ENCODE measurements at regions not wholly inside any gene's neighbourhood (a gene's known extent, or its start where the extent isn't known, plus 50 kb on each side); places are given as distances from the start of the nearest gene placed in this dataset.
A peak's percentile ranks its signal among the peaks of the same experiment; 100 is the strongest.

- DNase-seq (ENCODE audit: low read depth): no peak
Measured at GRCh38 chr16:79497606-79498350, 102.8 kb downstream of the MAF start.

GRCh38 chr16:79493911-79494310, 106.6 kb downstream of the MAF start:
- no peak for DNase-seq (ENCODE audit: low read depth)

- DNase-seq (ENCODE audit: low read depth): no peak
Measured at GRCh38 chr16:79492036-79492435, 108.5 kb downstream of the MAF start.

- DNase-seq (ENCODE audit: low read depth): no peak
Measured at GRCh38 chr16:79485020-79485419, 115.5 kb downstream of the MAF start.

- DNase-seq (ENCODE audit: low read depth): no peak
Measured at GRCh38 chr16:79484237-79484636, 116.3 kb downstream of the MAF start.

GRCh38 chr16:79483336-79483735, 117.2 kb downstream of the MAF start:
- DNase-seq (ENCODE audit: low read depth): no peak

- DNase-seq (ENCODE audit: low read depth): no peak
Measured at GRCh38 chr16:79482011-79482410, 118.5 kb downstream of the MAF start.

- DNase-seq (ENCODE audit: low read depth): no peak
Measured at GRCh38 chr16:79480929-79481328, 119.6 kb downstream of the MAF start.

GRCh38 chr16:79480056-79480455, 120.5 kb downstream of the MAF start:
- DNase-seq (ENCODE audit: low read depth): no peak

GRCh38 chr16:79476580-79476979, 124.0 kb downstream of the MAF start:
- no peak for DNase-seq (ENCODE audit: low read depth)

GRCh38 chr16:79475841-79476240, 124.7 kb downstream of the MAF start:
- no peak for DNase-seq (ENCODE audit: low read depth)

GRCh38 chr16:79473456-79473855, 127.1 kb downstream of the MAF start:
- DNase-seq (ENCODE audit: low read depth): no peak

- DNase-seq (ENCODE audit: low read depth): no peak
Measured at GRCh38 chr16:79472426-79472825, 128.1 kb downstream of the MAF start.

- DNase-seq (ENCODE audit: low read depth): peak; percentile 17
Measured at GRCh38 chr16:79469999-79470398, 130.5 kb downstream of the MAF start.

- no peak for DNase-seq (ENCODE audit: low read depth)
Measured at GRCh38 chr16:79468631-79469030, 131.9 kb downstream of the MAF start.

GRCh38 chr16:79468121-79468552, 132.4 kb downstream of the MAF start:
- no peak for DNase-seq (ENCODE audit: low read depth)

- DNase-seq (ENCODE audit: low read depth): no peak
Measured at GRCh38 chr16:79466111-79466510, 134.4 kb downstream of the MAF start.

GRCh38 chr16:79463841-79464240, 136.7 kb downstream of the MAF start:
- DNase-seq (ENCODE audit: low read depth): no peak

GRCh38 chr16:79456036-79456435, 144.5 kb downstream of the MAF start:
- no peak for DNase-seq (ENCODE audit: low read depth)

GRCh38 chr16:79452671-79453070, 147.9 kb downstream of the MAF start:
- no peak for DNase-seq (ENCODE audit: low read depth)

- DNase-seq (ENCODE audit: low read depth): no peak
Measured at GRCh38 chr16:79451196-79451816, 149.2 kb downstream of the MAF start.

- no peak for DNase-seq (ENCODE audit: low read depth)
Measured at GRCh38 chr16:79449900-79450299, 150.6 kb downstream of the MAF start.

- DNase-seq (ENCODE audit: low read depth): no peak
Measured at GRCh38 chr16:79449067-79449769, 151.3 kb downstream of the MAF start.
